ENCODE measurements at regions not wholly inside any gene's neighbourhood (a gene's known extent, or its start where the extent isn't known, plus 50 kb on each side); places are given as distances from the start of the nearest gene placed in this dataset.

DNA sequence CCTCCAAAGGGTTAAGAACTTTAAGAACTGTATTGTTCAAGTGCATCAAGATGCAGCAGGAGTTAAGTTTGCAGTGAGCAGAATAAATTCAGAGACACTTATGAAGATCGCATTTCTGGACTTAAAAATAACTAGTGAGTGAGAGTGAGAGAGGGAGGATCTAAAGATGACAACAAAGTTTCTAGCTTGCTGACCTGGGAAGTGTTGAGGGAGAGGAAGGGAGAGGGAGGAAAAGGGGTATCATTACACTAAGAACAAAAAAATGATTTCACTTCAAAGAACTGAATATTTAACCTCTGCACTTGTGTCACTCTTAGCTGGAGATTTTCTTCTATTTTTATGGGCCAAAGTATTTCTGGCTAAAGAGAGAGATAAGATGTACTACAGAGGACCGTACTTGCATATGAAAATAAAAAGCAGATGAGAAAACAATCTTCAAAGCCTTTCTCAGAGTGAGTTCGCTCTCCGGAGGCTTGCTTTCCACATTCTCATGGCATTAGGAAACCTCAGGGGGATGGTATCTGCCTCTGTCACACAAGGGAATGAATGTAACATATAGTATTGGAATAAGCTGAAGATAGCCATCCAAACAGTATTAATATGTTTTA, 91.4 kb upstream of the TJP1 start:
- DNase-seq: no peak

DNA sequence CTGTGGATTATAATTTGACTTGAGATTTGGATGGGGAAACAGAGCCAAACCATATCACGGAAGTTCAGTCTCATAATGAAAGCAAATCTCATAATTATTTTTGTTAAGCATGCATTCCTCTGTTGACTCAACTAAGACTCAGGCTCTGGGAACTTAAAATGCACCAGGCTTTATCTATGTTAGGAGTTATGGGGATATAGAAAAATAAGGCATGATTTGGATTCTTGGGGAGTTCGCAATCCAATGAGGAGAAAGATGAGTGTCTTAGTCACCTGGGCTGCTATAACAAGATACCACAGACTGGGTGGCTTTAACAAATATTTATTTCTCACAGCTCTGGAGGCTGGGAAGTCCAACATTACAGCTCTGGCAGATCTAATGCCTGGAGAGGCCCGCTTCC, 89.4 kb upstream of the TJP1 start:
- DNase-seq: no peak

- no peak for DNase-seq
Observed at GRCh38 chr15:29910068-29910467, 87.8 kb upstream of the TJP1 start.

DNA sequence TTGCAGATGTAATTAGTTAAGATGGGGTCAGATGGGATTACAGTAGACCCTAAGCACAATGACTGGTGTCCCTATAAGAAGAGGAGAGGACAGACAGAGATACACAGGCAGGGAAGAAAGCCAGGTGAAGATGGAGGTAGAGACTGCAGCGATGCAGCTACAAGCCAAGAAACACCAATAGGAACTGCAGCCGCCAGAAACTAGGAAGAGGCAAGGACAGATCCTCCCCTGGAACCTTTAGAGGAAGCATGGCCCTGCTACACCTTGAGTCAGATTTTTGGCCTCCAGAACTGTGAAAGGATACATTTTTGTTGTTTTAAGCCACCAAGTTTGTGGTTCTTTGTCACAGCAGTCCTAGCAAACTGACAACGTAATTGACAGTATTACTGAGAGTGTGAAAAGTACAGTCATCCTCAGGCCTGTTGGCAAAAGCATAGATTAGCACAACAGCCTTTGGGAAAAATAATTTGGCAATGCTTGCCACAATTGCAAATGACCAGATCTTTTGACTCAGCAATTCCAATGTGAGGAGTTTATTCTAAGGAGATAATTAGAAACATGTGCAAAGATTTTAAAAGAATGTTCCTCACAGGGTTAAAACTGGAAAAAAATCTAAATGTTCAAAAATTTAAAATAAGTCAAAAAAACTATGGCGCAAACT, 82.6 kb upstream of the TJP1 start:
- DNase-seq: no peak

- DNase-seq: no peak
Observed at GRCh38 chr15:29903785-29904464, 81.7 kb upstream of the TJP1 start.

DNA sequence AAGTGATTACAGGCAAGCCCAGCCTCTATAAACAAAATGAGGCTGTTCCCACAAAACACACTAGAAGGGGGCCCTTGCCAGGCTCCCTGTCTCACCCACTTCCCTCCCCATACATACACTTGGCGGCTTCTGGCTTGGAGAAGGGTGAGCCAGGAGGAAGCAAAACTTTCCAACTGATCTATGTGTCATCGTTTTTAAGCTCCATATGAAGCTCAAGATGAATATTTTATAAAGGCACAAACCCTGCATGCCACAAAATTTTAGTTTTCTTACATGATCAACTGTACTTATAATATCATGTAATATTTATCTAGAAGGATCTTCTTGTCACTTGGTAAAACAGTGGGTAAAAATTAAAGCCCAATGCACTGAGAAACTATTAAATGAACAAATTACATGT, 80.8 kb upstream of the TJP1 start:
- no peak for DNase-seq

- no peak for DNase-seq
Observed at GRCh38 chr15:29900237-29901189, 78.2 kb upstream of the TJP1 start.

DNA sequence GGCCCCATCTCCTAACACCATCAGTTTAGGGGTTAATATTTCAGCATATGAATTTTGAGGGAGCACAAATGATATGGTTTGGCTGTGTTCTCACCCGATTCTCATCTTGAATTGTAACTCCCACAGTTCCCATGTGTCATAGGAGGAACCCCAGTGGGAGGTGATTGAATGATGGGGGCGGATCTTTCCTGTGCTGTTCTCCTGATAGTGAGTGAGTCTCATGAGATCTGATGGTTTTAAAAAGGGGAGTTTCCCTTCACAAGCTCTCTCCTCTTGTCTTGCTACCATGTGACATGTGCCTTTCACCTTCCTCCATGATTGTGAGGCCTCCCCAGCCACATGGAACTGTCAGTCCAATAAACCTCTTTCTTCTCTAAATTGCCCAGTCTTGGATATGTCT, 73.8 kb upstream of the TJP1 start:
- DNase-seq: no peak

GRCh38 chr15:29891096-29891457, 68.8 kb upstream of the TJP1 start:
- no peak for DNase-seq

DNA sequence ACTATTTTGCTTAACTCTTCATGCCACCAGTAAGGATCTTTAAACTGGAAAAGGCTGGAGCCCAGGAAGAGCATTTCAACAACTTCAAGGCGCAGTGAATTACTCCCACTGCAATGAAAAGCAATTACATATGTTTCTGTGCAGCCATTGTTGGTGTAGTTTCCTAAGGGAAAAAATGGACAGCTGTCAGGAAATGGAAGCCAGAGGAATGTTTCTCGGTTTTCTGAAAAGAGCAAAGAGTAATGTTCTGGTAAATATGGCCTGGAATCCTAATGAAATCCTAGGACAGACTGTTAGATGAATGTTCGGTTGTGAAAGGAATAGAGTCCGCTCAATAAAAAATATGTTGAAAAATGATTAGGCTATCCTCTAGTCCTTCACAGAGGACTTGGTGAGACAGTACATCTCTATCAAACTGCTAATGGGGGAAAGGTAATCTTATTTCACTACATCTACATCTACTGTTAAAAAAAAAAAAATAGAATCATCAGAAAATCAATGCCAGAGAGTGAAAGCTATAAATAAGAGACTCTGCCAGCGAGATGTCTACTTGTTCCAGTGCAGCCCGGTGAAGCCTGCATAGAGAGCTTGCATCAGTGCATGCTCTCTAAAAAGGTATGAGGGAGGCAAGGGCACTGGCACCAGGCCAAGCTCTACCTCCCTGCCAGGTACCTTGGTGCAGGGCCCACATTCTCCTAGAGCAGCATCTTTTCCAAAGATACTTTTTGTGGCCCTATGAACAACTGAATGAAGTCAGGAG, 68.2 kb upstream of the TJP1 start:
- no peak for DNase-seq

- no peak for DNase-seq
Observed at GRCh38 chr15:29889542-29890329, 67.5 kb upstream of the TJP1 start.

DNA sequence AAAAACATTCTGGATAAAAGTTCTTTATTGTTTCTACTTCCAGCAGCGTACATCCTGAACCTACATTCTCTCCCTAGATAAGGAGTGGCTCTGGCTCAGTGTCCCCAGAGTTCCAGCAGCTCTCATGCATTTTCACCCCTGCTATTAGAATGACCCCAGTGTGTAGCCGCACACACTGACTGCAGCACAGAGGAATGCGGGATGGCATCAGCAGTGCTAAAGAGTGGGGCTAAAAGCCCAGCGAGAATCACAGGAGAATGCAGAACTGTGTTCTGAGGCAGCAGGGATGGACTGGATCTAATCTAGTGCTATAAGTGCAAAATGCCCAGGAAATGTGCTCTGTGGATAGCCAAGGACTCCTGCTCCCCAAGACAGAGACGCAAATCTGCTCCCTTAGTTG, 66.4 kb upstream of the TJP1 start:
- DNase-seq: no peak

DNA sequence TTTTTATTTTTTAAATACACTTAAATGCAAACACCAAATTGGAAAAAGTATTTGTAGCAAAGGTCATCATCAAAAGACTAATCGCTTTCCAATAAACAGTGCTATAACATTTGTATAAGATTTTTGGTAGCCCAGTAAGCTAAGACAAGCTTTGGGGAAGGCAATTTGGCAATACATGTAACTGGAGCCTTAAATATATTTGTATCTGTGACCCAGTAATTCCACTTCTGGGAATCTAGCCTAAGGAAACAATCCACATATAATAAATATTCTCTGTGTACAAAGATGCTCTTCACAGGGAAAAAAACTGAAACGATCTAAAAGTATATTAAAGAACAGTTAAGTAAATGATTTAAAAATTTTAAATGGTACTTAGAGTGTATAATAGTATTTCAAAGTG, 65.5 kb upstream of the TJP1 start:
- no peak for DNase-seq

GRCh38 chr15:29885183-29885582, 62.9 kb upstream of the TJP1 start:
- no peak for DNase-seq

DNA sequence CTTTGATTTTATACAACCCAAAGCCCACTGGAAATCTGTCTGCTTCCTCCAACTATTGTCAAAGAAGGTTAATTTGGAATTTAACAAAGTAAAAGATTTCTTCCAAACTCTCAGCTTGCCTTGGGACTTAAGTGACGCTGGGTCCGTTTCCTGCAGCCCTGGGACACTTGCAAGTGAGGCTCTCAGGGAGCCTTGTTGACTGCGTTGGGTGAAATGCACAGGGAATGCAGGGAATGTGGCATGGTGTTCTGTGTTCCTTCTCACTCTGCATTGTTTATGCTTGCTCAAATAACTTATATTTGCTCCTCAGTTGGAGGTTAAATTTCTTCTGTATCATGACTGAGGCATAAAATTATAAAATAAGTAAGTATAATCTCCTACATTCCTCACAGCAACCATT, 60.9 kb upstream of the TJP1 start:
- DNase-seq: no peak

DNA sequence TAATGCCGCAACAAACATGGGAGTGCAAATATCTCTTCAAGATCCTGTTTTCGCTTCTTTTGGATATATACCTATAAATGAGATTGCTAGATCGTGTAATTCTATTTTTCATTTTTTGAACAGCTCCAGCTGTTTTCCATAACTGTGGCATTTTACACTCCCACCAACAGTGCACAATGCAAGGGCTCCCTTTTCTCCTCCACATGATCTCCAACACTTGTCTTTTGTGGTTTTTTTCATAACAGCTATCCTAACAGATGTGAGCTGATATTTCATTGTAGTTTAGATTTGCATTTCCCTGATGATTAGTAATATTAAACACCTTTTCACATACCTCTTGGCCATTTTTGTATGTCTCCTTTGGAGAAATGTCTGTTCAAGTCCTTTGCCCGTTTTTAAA, 58.6 kb upstream of the TJP1 start:
- no peak for DNase-seq

- DNase-seq: no peak
Observed at GRCh38 chr15:29880341-29880740, 58.1 kb upstream of the TJP1 start.

DNA sequence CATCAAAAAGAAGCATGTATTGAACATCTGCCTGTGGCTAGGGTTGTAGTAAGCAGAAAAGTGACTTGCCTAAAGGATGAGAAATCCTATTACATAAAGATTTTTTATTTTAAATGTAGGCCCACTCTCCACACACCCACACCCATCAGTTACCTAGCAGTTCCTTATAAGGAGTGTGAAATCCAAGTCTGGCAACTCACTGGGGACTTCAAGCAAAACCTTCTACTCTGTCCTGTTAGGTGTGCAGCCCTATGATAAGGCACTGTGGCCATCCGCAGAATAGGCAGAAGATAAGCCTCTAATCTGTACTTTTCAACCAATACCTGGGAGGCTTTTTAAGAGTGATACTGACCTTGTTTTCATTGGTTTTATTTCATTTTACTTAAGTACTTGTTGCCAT, 52.7 kb upstream of the TJP1 start:
- DNase-seq: no peak

- no peak for DNase-seq
Observed at GRCh38 chr15:29873947-29874411, 51.7 kb upstream of the TJP1 start.

DNA sequence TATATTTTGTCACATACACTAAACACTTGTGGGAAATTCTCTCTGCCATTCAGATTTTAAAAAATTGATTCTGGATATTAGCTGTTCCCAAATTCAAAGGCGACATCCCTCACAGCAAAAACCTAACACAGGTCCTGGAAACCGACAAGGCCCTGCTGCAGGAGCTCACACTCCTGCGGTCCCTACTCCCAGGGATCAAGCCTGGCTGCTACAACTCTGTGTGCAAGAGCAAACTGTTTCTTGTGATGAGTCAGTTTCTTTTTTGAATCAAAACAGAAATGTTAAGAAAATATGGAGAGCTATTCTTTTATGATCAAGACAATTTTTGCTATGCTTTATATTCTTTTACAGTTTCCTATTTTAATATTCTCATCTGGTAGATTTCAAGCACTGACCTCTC, 51.0 kb upstream of the TJP1 start:
- no peak for DNase-seq

DNA sequence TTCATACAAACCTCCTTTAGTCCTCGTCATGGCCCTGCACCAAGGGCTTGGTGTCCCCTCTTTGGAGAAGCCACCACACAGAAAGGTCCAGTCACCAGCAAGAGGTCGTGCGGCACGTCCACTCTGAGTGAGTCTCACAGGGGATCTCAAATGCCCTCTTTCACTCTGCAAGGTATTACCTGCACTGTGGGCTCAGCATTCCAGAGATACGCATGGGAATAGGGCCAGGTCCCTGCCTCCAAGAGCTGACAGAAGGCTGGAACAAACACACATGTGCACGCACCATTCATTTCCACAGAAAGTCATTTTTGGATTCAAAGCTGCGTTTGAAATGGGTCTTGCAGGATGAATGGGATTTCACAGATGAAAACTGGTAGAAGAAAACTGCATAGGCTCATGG, 50.4 kb upstream of the TJP1 start:
- DNase-seq: no peak
